ENCODE measurements at regions not wholly inside any gene's neighbourhood (a gene's known extent, or its start where the extent isn't known, plus 50 kb on each side); places are given as distances from the start of the nearest gene placed in this dataset.
"Not testable (repeated sequence)": the region's sequence is repeated elsewhere in the genome, so short reads cannot be mapped to it uniquely, and the experiment has no call there.

DNA sequence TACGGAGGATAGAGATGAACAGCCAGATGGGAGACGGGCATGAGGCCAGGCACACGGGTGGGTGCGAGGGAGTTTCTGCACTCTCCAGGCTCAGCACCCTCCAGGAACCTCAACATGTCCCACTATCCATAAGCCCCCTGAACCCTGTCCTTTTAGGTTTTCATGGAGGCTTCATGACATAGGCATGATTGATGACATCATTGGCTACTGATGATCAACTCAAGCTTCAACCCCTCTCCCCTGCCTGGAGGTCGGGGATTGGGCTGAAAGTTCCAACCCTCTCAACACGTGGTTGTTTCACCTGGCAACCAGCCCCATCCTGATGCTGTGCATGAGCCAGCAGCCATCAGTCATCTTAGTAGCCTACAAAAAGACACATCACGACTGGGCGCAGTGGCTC is 360.7 kb upstream of the AUTS2 start:
- Mint-ChIP-seq H3K4me3 (no peak overlapping the region), H3K4me1 (no peaks in the 10 kb centered on the region), H3K27me3 (no peaks in the 10 kb centered on the region), H3K9me3 (no peaks in the 10 kb centered on the region), H3K27ac (no peak overlapping the region), H3K36me3 (no peaks in the 10 kb centered on the region)

DNA sequence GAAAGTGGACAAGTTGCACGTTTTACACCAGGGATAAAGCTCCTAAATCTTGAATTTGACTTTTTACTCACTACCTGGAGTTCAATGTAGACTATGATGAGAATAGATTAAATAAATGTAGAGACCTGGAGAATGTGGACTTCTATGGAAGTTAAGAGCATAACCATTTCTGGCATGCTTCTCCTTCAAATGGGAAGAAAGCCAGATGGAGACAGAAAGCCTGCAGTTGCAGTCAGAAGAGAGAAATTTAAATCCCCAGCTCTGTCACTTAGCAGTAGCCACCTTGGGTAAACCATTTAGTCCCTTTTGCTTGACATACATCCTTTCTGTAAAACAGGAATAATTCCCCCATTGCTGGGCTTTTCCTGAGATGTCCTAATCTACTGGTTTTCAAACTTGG is 355.3 kb upstream of the AUTS2 start:
- Mint-ChIP-seq H3K36me3 (no peaks in the 10 kb centered on the region), H3K4me1 (no peaks in the 10 kb centered on the region), H3K4me3 (no peak overlapping the region), H3K27ac (no peak overlapping the region), H3K9me3 (no peaks in the 10 kb centered on the region), H3K27me3 (peaks cover 3% of the 10 kb centered on the region)

DNA sequence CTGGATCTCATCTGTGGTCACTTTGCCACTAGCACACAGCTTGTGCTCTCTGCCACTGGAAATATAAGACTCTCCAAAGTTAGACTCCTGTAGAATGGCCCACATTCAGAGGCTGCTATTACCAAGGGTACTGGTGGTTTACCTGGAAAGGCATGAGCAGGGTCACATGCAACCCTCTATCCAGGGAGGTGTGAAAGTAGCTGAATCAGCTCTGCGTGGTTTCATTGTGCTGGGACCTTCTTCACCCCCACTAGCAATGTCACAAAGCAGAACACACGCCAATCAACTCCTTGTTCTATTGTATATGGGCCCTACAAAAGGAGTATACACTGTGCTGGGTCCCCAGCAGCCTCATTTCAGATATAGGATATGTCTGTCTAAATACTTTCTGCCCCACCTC is 353.6 kb upstream of the AUTS2 start:
- H3K27ac Mint-ChIP-seq = no peak overlapping the region
- no peaks in the 10 kb centered on the region for H3K36me3 Mint-ChIP-seq
- H3K4me1 Mint-ChIP-seq = no peaks in the 10 kb centered on the region
- H3K4me3 Mint-ChIP-seq = no peak overlapping the region
- H3K9me3 Mint-ChIP-seq = no peaks in the 10 kb centered on the region
- peaks cover 3% of the 10 kb centered on the region for H3K27me3 Mint-ChIP-seq

DNA sequence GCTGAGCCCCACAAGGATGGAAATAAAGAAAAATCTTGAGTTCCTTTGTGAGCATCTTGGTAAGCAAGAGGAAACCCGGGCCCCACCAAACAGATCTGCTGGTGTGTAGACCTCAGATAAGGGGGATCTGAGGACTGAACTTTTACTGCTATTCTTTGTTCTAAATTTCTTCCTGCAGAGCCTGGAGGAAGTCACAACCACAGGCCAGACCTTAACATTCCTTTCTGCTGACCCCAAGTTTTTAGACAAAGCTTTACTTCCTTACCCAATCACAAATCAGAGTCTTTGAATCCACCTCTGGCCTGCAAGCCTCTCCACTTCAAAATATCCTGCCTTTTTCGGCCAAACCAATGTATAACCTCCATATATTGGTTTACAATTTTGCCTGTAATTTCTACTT is 352.6 kb upstream of the AUTS2 start:
- Mint-ChIP-seq H3K27me3 (peaks cover 3% of the 10 kb centered on the region), H3K4me3 (no peak overlapping the region), H3K9me3 (no peaks in the 10 kb centered on the region)

DNA sequence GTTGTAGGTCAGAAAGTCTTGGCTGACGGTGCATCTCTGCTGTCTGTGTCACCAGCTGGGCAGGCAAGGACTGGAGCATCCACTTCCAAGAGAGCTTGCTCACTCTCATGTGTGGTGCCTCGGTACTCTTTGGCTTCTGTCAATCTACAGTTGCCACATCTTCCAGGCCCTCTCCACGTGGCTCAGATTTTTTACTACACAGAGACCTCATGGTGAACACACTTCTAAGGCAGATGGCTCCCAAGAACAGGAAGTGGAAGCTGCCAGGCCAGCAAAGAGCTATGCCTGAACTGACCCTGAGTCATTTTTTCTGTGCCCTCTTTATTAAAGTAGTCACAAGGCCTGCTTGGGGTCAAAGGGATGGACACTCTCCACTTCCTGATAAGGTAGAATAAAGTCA is 351.5 kb upstream of the AUTS2 start:
- H3K4me3 Mint-ChIP-seq = no peak overlapping the region
- no peaks in the 10 kb centered on the region for H3K4me1 Mint-ChIP-seq
- H3K27me3 Mint-ChIP-seq = peaks cover 3% of the 10 kb centered on the region
- H3K36me3 Mint-ChIP-seq = no peaks in the 10 kb centered on the region
- H3K9me3 Mint-ChIP-seq = no peaks in the 10 kb centered on the region
- H3K27ac Mint-ChIP-seq = no peak overlapping the region

More for the DNA sequence above, 352.6 kb upstream of the AUTS2 start:
- no peak overlapping the region for H3K27ac Mint-ChIP-seq
- no peaks in the 10 kb centered on the region for H3K36me3 Mint-ChIP-seq
- no peaks in the 10 kb centered on the region for H3K4me1 Mint-ChIP-seq

DNA sequence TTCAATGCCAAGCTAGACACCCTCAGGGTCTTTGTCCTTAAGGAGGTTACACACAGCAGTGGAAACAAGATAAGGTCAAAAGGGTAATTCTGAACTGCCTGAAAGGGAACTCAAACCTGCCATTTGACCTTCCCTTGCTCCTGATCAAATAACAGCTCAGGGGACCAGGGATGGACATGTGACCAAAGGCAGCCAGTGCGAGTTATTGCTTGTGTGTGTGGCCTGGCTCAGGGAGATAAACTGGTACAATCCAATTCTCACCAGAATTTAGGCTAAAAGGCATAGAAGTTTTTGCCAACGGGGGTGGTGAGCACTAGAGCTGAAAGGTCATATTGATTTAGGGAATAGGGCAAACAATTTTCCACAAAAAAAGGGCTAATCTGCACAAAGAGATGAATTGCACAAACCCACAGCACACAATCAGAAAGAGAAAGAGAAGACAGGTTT is 349.9 kb upstream of the AUTS2 start:
- H3K27ac Mint-ChIP-seq, H3K9me3 Mint-ChIP-seq, H3K4me1 Mint-ChIP-seq, H3K27me3 Mint-ChIP-seq, H3K4me3 Mint-ChIP-seq, H3K36me3 Mint-ChIP-seq: not testable (repeated sequence)

DNA sequence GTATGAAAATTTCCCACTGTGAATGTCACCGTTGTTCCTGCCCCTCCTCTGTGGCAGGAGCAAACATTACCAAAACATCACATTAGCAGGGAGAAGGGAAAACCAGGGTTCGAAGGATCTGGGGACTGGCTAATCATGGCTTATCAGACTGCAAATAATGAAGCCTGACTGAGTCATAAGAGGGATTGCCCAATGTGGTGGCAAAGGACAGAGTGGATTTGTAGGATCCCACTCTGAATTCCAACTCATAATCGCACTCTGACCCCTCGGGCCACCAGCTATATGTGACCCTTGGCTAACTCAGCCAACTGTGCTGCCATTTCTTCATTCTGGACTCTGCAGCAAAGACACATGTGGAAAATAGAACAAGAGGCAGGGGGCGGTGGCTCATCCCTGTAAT is 347.3 kb upstream of the AUTS2 start:
- no peak overlapping the region for H3K27ac Mint-ChIP-seq

DNA sequence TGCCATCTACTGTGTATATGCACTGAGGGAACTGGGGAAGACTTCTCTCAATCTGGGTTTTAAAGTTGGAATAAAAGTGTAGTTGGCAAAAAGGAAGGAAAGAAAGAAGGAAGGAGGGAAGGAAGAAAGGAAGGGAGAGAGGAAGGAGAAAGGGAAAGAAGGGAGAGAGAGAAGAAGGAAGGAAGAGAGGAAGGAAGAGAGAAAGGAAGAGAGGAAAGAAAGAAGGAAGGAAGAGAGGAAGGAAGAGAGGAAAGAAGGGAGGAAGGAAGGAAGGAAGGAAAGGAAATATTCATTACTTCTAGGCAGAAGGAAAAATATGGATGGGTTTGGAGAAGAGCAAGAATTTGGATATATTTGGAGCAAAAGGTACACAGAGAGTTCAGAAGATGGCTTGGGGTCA is 343.6 kb upstream of the AUTS2 start:
- Mint-ChIP-seq H3K4me3 (no peak overlapping the region), H3K36me3 (no peaks in the 10 kb centered on the region), H3K27ac (no peak overlapping the region), H3K4me1 (no peaks in the 10 kb centered on the region), H3K9me3 (peaks cover 6% of the 10 kb centered on the region), H3K27me3 (no peaks in the 10 kb centered on the region)

More for the DNA sequence above, 347.3 kb upstream of the AUTS2 start:
- Mint-ChIP-seq H3K36me3 (no peaks in the 10 kb centered on the region), H3K27me3 (no peaks in the 10 kb centered on the region), H3K9me3 (peaks cover 6% of the 10 kb centered on the region), H3K4me3 (no peak overlapping the region), H3K4me1 (no peaks in the 10 kb centered on the region)

DNA sequence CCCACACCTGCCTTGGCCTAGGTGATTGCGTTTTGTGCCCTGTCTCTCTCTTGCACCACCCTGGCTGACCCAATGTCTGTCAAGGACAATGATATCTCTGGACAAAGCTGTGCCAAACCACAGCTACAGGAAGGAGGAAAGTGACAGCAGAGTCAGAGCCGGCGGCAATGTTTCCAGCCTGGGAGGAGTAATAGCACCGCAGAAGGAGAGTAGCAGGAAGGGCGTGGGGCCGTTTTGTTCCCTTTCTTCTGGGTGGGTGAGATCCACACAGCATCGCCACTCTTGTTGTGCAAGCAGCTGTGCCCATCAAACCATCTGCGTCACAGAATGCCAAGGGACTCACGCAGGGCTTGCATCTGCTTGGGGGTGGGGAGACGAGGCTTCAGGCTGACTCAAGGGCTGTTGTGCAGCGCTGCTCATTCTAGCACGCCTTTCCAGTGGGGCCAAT is 341.6 kb upstream of the AUTS2 start:
- Mint-ChIP-seq H3K36me3 (no peaks in the 10 kb centered on the region), H3K4me3 (no peak overlapping the region), H3K4me1 (no peaks in the 10 kb centered on the region), H3K9me3 (peaks cover 6% of the 10 kb centered on the region), H3K27ac (no peak overlapping the region), H3K27me3 (no peaks in the 10 kb centered on the region)

DNA sequence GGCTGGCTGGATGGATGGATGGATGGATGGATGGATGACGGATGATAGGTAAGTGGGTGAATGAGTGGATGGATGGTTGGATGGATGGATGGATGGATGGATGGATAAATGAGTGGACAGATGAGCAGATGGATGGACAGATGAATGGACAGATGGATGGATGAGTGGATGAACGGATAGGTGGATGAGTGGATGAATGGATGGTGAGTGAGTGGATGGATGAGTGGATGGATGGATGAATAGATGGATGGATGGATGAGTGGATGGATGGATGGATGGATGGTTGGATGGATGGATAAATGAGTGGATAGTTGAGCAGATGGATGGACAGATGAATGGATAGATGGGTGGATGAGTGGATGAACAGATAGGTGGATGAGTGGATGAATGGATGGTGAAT is 340.7 kb upstream of the AUTS2 start:
- H3K27ac Mint-ChIP-seq = no peak overlapping the region
- no peak overlapping the region for H3K4me3 Mint-ChIP-seq
- H3K27me3 Mint-ChIP-seq = no peaks in the 10 kb centered on the region
- H3K36me3 Mint-ChIP-seq = no peaks in the 10 kb centered on the region
- H3K9me3 Mint-ChIP-seq = peaks cover 5% of the 10 kb centered on the region
- H3K4me1 Mint-ChIP-seq = no peaks in the 10 kb centered on the region

DNA sequence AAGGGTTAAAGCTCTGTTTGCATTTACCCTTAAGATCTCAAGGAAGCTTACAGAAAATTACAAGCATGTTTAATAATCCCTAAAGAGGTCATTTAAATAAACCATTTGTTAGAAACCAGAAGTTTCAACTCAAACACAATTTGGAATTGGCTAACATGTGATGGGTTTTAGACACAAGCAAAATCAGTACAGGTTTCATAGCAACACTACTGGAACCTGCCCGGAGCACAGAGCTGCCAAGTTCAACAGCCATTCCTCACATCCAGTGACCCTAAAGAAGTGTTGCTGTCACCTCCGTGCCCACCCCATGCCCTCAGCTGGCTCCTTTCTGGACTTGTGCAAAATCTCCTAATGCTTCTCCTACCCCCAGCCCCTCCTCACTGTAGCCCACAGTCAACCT is 338.8 kb upstream of the AUTS2 start:
- H3K4me1 Mint-ChIP-seq = no peaks in the 10 kb centered on the region
- no peaks in the 10 kb centered on the region for H3K27me3 Mint-ChIP-seq
- no peaks in the 10 kb centered on the region for H3K36me3 Mint-ChIP-seq
- no peak overlapping the region for H3K27ac Mint-ChIP-seq
- H3K9me3 Mint-ChIP-seq = no peaks in the 10 kb centered on the region
- no peak overlapping the region for H3K4me3 Mint-ChIP-seq

DNA sequence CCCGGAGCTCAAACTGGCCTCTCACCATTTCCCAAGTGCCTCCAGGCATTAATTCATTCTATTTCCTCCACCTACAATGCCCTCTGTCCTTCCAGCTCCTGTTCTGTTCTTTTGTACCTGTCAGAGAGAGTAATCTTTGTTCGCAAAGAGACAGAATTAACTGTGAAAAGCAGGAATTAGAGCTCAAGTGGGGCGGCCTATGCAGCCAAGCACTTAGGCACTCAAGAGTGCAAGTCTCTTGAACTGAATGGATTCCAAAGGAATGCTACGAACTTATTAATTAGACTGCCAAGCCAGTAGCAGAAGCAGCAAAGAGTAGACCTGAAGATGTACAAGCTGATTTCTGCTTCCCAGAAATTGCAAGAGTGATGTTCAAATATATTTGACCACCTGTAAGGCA is 338.3 kb upstream of the AUTS2 start:
- no peaks in the 10 kb centered on the region for H3K36me3 Mint-ChIP-seq
- no peak overlapping the region for H3K27ac Mint-ChIP-seq
- no peaks in the 10 kb centered on the region for H3K9me3 Mint-ChIP-seq
- H3K4me3 Mint-ChIP-seq = no peak overlapping the region
- no peaks in the 10 kb centered on the region for H3K4me1 Mint-ChIP-seq
- H3K27me3 Mint-ChIP-seq = no peaks in the 10 kb centered on the region

DNA sequence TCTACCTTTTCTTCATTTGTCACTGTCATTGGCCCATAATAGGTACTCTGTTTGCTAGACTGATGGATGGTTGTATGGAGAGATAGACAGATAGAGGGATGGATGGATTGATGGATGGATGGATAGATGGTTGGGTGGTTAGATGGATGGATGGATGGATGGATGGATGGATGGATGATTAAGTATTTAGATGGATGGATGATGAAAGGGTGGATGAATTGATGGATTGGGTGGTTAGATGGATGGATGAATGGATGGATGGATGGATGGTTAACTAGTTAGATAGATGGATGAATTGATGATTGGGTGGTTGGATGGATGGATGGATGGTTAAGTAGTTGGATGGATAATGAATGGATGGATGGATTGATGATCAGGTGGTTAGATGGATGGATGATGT is 334.7 kb upstream of the AUTS2 start:
- H3K9me3 Mint-ChIP-seq = no peaks in the 10 kb centered on the region

DNA sequence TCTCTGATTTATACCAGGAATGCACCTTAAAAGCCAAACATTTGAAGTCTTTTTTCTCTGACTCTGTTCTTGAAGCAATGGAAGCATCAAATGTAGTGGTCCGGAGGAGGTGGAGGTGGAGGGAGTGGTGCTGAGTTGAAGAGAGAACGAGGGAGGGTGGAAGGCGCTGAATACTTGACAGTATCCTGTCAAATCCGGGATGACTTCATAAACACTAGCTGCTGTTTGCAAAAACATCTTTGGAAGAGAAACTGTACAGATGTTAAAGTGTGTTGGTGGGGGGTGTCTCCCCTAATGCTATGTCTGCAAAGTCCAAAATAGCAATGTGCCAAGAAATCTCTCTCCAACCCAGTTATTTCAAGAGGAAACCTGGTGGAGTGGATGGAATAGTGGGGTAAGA is 328.5 kb upstream of the AUTS2 start:
- no peaks in the 10 kb centered on the region for H3K4me1 Mint-ChIP-seq
- no peak overlapping the region for H3K27ac Mint-ChIP-seq
- H3K27me3 Mint-ChIP-seq = no peaks in the 10 kb centered on the region
- H3K4me3 Mint-ChIP-seq = no peak overlapping the region
- no peaks in the 10 kb centered on the region for H3K36me3 Mint-ChIP-seq
- H3K9me3 Mint-ChIP-seq = no peaks in the 10 kb centered on the region

More for the DNA sequence above, 334.7 kb upstream of the AUTS2 start:
- Mint-ChIP-seq H3K4me3 (no peak overlapping the region), H3K4me1 (no peaks in the 10 kb centered on the region), H3K27me3 (no peaks in the 10 kb centered on the region), H3K36me3 (no peaks in the 10 kb centered on the region), H3K27ac (no peak overlapping the region)

DNA sequence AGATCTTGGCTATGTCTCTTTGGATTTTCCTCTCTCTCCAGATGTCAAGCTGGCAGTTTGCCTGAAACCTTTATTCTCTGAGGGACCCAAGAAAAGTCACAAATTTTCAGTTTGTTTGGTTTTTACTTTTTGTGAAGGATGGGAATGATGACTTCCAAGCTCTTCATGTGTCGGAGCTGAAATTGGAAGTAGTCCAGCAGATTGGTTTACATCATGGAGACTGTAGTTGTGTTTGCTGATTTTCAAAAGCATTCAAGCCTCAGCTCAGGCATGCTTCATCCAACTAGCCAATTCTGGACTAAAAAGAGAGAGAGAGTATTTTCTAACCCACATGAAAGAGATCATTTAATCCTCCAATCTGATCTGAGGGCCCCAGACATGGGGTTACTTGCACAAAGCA is 326.2 kb upstream of the AUTS2 start:
- H3K4me3 Mint-ChIP-seq = no peak overlapping the region
- H3K9me3 Mint-ChIP-seq = no peaks in the 10 kb centered on the region
- H3K27ac Mint-ChIP-seq = no peak overlapping the region
- H3K4me1 Mint-ChIP-seq = no peaks in the 10 kb centered on the region
- H3K27me3 Mint-ChIP-seq = no peaks in the 10 kb centered on the region
- no peaks in the 10 kb centered on the region for H3K36me3 Mint-ChIP-seq

DNA sequence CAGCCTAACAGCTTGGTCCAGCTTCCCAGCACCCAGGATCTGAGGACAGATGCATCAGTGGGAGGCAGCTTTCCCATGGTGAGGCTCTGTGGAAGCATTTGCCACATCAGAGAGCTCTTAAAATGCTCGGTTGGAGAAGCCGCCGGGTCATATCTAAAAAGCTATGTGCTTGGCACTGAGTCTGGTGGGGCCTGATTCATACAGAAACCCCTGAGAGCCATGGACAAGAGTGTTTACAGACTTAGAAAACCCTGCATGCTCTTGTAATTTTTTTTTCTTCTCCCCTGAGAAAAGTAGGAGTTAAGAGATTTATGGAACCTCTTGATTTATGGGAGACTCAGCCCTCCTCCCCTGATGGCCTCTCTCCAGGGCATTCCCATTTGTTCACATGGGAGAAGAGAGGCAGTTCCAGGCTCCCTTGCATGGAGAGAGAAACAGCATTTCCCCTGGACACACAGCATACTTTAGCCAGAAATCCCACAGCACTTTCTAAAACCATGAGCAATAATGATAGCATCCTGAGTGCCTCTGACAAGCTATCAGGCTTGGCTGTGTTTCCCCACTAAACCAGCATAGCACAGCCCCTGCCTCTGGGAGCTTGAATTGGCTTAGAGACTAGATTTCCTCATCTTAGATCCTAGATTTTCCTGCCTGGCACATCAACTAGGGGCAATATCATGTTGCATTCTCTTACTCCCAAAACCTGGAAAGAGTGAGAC is 322.1 kb upstream of the AUTS2 start:
- H3K27me3 Mint-ChIP-seq = no peaks in the 10 kb centered on the region
- H3K9me3 Mint-ChIP-seq = no peaks in the 10 kb centered on the region
- H3K4me3 Mint-ChIP-seq = no peak overlapping the region
- no peaks in the 10 kb centered on the region for H3K36me3 Mint-ChIP-seq
- H3K4me1 Mint-ChIP-seq = no peaks in the 10 kb centered on the region
- H3K27ac Mint-ChIP-seq = no peak overlapping the region

DNA sequence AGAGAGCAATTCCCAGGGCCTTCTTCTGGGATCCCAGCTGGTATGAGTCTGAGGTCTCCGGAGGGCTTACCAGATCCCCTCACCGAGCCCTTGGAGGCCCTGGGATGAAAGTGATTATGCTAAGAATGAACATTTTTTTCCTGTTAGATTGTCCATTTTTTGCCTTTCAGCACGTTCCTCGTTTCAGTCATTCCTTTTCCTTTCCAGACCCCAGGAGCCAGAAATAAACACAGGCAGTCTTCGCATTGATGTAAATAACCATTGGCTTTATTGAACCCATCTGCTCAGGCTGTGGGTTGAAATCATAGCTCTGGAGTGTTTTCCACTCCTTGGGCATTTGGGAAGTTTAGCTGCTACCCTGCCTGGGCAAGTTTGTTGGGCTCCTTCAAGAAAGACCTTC is 320.9 kb upstream of the AUTS2 start:
- Mint-ChIP-seq H3K27me3 (no peaks in the 10 kb centered on the region), H3K27ac (no peak overlapping the region), H3K4me3 (no peak overlapping the region), H3K9me3 (no peaks in the 10 kb centered on the region), H3K4me1 (no peaks in the 10 kb centered on the region), H3K36me3 (no peaks in the 10 kb centered on the region)
